HTR-8/SVneo (cell line): ENCODE measurements at regions not wholly inside any gene's neighbourhood (a gene's known extent, or its start where the extent isn't known, plus 50 kb on each side); places are given as distances from the start of the nearest gene placed in this dataset.
A peak's percentile ranks its signal among the peaks of the same experiment; 100 is the strongest.

ENCODE experiments used
- DNase-seq: peaks from one replicate; pipeline ENCODE4 v3.0.0; 2011; ENCODE audit warnings: low spot score, mixed read lengths; ENCODE audit not compliant: insufficient read length
- FAIRE-seq: peaks from 2 replicates; lab custom pipeline; 2011; peaks lifted over from hg19 to GRCh38; lab: Jason Lieb, UNC

DNA sequence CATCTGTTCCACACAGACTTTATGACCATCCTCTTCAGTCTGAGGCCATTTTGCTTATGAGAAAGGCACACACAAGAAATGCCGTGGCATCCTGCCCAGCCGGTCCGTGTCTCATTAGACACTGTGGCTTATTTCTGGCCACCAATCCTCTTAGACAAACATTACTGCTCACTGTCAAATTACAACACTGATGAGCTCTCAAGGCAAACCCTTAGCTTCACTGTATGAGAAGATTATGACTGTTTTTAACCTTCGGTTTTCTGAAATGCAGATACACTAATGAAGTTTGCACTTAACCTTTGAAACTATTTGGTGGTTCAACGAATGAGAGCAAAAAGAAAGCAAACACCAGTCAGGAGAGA is 50.5 kb upstream of the DST start:
- peak; percentile 41 for DNase-seq
- peak; percentile 85 for FAIRE-seq

DNA sequence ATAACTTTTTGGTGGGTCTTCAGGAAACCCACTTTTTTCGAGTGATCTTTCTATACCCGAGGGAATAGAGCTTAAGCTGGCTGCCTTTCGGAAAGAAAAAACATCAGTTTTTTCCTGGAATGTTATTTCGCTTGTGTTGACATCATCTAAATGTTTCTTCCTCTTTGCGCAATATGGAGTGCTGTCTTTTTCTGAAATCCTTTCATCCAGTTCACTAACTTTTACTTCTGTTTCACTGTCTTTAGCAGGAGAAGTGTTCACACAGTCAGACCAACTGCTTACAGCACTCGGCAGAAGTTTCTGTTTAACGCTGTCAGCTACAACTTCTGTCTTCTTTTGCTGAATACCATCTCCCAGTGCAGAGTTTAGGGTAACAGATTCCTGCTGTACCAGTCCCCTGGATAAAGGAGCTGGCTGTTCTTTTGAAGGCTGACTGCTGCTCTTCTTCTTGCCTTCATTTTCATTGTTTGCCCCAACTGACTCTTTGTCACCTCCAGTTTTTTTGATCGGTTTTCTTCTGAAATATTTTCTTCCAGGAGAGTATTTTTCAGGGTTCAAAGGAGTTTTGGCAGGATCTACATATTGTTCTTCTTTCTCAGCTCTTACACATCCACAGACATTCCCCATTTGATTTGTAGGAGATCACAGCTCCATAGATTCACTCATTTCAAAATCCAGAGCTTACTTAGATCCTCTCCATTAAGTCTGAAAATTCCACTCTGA is 50.0 kb upstream of the DST start:
- FAIRE-seq (no peak), DNase-seq (no peak)
